Stimulated activated naive CD8-positive, alpha-beta T cell treated with anti-CD3 and anti-CD28 coated beads, Interleukin-15, amount 100 ng/mL, for 72 hours (primary cell): ENCODE measurements at regions not wholly inside any gene's neighbourhood (a gene's known extent, or its start where the extent isn't known, plus 50 kb on each side); places are given as distances from the start of the nearest gene placed in this dataset.

Source experiments
- ATAC-seq: fragments of 150-1000 bp; cut with Tn5 transposase; 2 replicates; pipeline ENCODE4 v1.10.0; 2021; ENCODE audit warnings: mild to moderate bottlenecking, moderate library complexity
- DNase-seq, 2 donors: peaks; one replicate each; pipeline ENCODE4 v3.0.0; 2021 to 2022
- H3K27ac Mint-ChIP-seq, 2 donors: one replicate each; pipeline ENCODE4 v1.8.0; 2022; ENCODE audit warnings: mild to moderate bottlenecking in 2 of 2, mixed read lengths in 2 of 2, moderate library complexity in 2 of 2
- H3K27me3 Mint-ChIP-seq: one replicate; pipeline ENCODE4 v1.8.0; 2022; ENCODE audit warnings: mixed read lengths
- H3K4me1 Mint-ChIP-seq: one replicate; pipeline ENCODE4 v1.8.0; 2022; ENCODE audit warnings: mild to moderate bottlenecking, mixed read lengths
- H3K4me3 Mint-ChIP-seq, 2 donors: one replicate each; pipeline ENCODE4 v1.8.0; 2022; ENCODE audit warnings: mild to moderate bottlenecking in 2 of 2, mixed read lengths in 2 of 2, moderate library complexity in 1 of 2
- H3K9me3 Mint-ChIP-seq, 2 donors: one replicate each; pipeline ENCODE4 v1.8.0; 2022; ENCODE audit warnings: mixed read lengths in 2 of 2

GRCh38 chr4:58935332-58935731 is 1825.1 kb upstream of the IGFBP7 start:
- ATAC-seq = no peak
- no peak for DNase-seq
- no peak overlapping the region for H3K27ac Mint-ChIP-seq
- H3K9me3 Mint-ChIP-seq = peaks cover 9 to 18% of the 10 kb centered on the region in 2 donors
- H3K4me1 Mint-ChIP-seq = no peaks in the 10 kb centered on the region
- no peaks in the 10 kb centered on the region for H3K27me3 Mint-ChIP-seq
- H3K4me3 Mint-ChIP-seq = no peak overlapping the region

GRCh38 chr4:58936436-58936835 is 1826.3 kb upstream of the IGFBP7 start:
- Mint-ChIP-seq H3K4me3 (no peak overlapping the region), H3K4me1 (no peaks in the 10 kb centered on the region), H3K27ac (no peak overlapping the region), H3K27me3 (no peaks in the 10 kb centered on the region), H3K9me3 (peaks cover 9 to 19% of the 10 kb centered on the region in 2 donors)
- no peak for ATAC-seq
- no peak for DNase-seq

GRCh38 chr4:58940167-58940566 is 1830.0 kb upstream of the IGFBP7 start:
- H3K9me3 Mint-ChIP-seq = peaks cover 12 to 20% of the 10 kb centered on the region in 2 donors
- ATAC-seq = no peak
- no peak for DNase-seq
- no peak overlapping the region for H3K4me3 Mint-ChIP-seq
- no peak overlapping the region for H3K27ac Mint-ChIP-seq
- no peaks in the 10 kb centered on the region for H3K27me3 Mint-ChIP-seq
- no peaks in the 10 kb centered on the region for H3K4me1 Mint-ChIP-seq

DNA sequence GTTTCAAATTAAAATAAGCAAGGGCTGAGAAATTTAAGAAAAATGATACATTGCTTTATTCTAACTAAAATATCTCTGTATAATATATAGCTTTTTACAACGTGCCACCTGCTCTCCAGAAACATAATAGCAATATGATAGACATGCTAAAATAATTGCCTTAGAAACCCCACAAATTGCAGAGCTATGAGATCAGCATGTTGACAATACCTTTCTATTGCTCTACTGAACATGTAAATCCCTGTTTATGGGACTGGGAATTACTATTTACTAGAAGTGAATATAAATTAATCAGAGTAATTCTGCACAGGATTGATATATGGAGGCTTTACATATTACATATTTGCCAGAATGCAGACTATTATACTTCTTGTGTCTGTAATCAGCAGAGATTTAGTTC is 1831.1 kb upstream of the IGFBP7 start:
- Mint-ChIP-seq H3K27ac (no peak overlapping the region), H3K4me3 (no peak overlapping the region), H3K9me3 (peaks cover 12 to 20% of the 10 kb centered on the region in 2 donors), H3K4me1 (no peaks in the 10 kb centered on the region), H3K27me3 (no peaks in the 10 kb centered on the region)
- DNase-seq (no peak), ATAC-seq (no peak)

DNA sequence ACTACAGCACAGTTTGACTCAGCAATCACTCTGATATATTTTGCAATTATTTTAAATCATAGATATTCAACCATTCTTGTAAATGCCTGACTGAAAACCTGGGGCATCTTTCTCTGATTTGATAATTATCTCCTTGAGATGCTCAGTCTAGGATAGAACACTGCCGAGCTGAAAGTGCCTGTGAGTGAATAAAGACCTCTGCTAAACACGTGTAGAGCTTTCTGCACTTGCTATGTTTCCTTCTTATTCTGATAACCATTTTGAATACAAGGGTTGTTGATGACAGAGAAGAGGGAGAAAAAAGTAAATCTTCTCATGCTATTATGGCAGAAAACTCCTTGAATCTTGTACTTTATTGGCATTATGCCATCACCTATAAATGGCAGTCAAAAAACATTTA is 1843.4 kb upstream of the IGFBP7 start:
- Mint-ChIP-seq H3K4me3 (no peak overlapping the region), H3K27me3 (no peaks in the 10 kb centered on the region), H3K27ac (no peak overlapping the region), H3K9me3 (peaks cover 9 to 14% of the 10 kb centered on the region in 2 donors), H3K4me1 (no peaks in the 10 kb centered on the region)
- DNase-seq (no peak), ATAC-seq (no peak)

GRCh38 chr4:58957711-58958110 is 1847.5 kb upstream of the IGFBP7 start:
- DNase-seq = no peak
- H3K27me3 Mint-ChIP-seq = no peaks in the 10 kb centered on the region

DNA sequence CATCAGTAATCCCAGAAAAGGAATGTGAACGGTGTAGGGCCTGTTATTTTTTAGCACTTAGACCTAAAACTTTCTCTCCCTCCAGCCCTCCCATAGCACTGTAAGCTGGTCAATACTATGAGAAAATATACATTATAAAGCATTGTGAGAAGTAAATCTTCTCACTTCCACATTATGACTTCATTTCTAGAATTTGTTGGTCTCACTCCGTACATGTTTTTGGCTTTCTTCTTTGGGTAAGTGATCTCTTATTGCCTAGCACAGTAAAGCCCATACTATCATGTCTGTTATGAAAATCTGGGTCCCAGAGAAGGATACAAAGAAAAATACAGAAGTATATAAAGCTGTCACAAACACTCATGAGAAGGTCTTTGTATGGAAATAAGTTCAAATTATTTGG is 1851.1 kb upstream of the IGFBP7 start:
- Mint-ChIP-seq H3K4me3 (no peak overlapping the region), H3K4me1 (no peaks in the 10 kb centered on the region), H3K27me3 (no peaks in the 10 kb centered on the region), H3K9me3 (peaks cover 8 to 10% of the 10 kb centered on the region in 2 donors), H3K27ac (no peak overlapping the region)
- no peak for DNase-seq
- ATAC-seq = no peak

More at GRCh38 chr4:58957711-58958110, 1847.5 kb upstream of the IGFBP7 start:
- no peak for ATAC-seq
- Mint-ChIP-seq H3K4me3 (no peak overlapping the region), H3K27ac (no peak overlapping the region), H3K4me1 (no peaks in the 10 kb centered on the region), H3K9me3 (peaks cover 11 to 14% of the 10 kb centered on the region in 2 donors)

DNA sequence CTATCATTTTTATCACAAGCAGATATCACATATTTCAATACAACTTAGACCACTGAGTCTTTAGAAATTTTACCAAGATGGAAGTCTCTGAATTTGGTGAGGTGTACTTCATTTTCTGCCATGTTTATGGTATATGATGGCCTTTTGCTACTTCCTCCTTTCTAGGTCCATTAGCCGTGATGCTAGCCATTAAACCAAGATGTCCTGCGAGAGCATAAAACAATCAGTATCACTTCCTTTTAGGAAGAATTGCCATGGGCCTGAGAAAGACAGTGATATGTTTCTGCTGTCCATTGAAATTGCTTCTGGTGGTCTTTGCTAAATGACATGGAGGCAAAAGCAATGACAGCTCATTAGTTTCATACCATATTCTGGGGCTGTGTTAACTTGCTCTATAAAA is 1851.7 kb upstream of the IGFBP7 start:
- no peak for DNase-seq
- H3K27ac Mint-ChIP-seq = no peak overlapping the region
- H3K9me3 Mint-ChIP-seq = peaks cover 8 to 10% of the 10 kb centered on the region in 2 donors
- no peak overlapping the region for H3K4me3 Mint-ChIP-seq
- no peak for ATAC-seq
- H3K4me1 Mint-ChIP-seq = no peaks in the 10 kb centered on the region
- H3K27me3 Mint-ChIP-seq = no peaks in the 10 kb centered on the region

- Mint-ChIP-seq H3K27me3 (no peaks in the 10 kb centered on the region), H3K9me3 (peaks cover 6 to 8% of the 10 kb centered on the region in 2 donors), H3K4me3 (no peak overlapping the region), H3K27ac (no peak overlapping the region), H3K4me1 (no peaks in the 10 kb centered on the region)
- ATAC-seq (no peak), DNase-seq (no peak)
Observed at GRCh38 chr4:58962424-58962823, 1852.2 kb upstream of the IGFBP7 start.

- peaks cover 0 to 5% of the 10 kb centered on the region in 2 donors for H3K9me3 Mint-ChIP-seq
- H3K27ac Mint-ChIP-seq = no peak overlapping the region
- H3K4me3 Mint-ChIP-seq = no peak overlapping the region
- no peak for ATAC-seq
- no peaks in the 10 kb centered on the region for H3K27me3 Mint-ChIP-seq
- no peaks in the 10 kb centered on the region for H3K4me1 Mint-ChIP-seq
- DNase-seq = no peak
Observed at GRCh38 chr4:58981828-58982227, 1871.6 kb upstream of the IGFBP7 start.

DNA sequence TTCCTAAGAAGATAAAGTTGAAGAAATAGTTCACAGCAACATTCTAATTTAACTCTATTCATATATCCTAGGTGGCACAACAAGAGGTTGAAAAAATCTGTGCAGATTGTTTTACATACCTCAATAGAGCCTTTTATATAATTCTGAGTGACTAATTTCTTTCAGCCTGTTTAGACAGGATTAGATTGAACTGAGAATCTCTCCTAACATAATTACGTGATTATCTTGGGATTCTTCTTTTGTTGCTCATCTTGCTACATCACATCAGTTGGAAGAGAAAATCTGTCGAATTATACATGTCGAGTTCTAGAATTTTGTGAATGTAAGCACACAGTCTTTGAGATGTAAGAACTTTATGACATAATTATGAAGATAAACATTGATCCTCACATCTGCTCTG is 1873.7 kb upstream of the IGFBP7 start:
- no peak for ATAC-seq
- no peaks in the 10 kb centered on the region for H3K27me3 Mint-ChIP-seq
- no peak overlapping the region for H3K27ac Mint-ChIP-seq
- H3K4me3 Mint-ChIP-seq = no peak overlapping the region
- H3K4me1 Mint-ChIP-seq = no peaks in the 10 kb centered on the region
- DNase-seq = no peak
- peaks cover 11 to 14% of the 10 kb centered on the region in 2 donors for H3K9me3 Mint-ChIP-seq

DNA sequence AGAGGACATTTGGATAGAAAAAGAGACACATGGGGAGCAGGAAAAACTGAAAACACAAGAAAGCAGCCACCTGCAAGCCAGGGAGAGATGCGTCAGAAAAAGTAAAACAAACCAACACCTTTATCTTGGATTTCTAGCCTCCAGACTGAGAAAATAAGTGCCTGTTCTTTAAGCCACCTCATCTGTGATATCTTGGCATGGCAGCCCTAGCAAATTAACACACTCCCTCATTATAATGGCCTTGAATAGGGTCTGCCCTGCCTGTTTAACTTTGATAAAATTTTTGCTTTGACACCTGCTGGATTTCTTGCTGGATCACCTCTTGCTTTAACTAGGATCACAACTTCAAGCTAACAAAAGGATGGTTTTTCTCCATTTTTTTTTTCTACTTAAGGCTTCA is 1892.0 kb upstream of the IGFBP7 start:
- Mint-ChIP-seq H3K9me3 (peaks cover 8 to 31% of the 10 kb centered on the region in 2 donors), H3K4me1 (no peaks in the 10 kb centered on the region), H3K27ac (no peak overlapping the region), H3K27me3 (no peaks in the 10 kb centered on the region), H3K4me3 (no peak overlapping the region)
- DNase-seq (no peak), ATAC-seq (no peak)

DNA sequence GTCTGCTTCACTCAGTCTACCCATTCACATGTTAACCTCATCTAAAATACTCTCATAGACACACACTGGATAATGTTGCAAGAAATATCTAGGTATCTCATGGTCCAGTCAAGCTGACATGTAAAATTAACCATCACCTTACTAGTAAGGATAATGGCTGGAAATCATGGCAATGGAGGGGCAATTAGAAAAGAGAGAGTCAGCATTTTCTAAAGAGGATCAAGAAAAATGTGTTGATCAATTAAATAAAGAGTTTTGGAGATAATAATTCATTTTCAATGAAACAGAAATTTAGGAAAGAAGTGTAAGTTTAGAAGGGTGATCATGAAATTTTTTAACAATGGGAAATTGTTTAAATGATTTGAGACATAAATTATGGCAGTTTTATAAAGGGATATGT is 1914.1 kb upstream of the IGFBP7 start:
- no peak overlapping the region for H3K27ac Mint-ChIP-seq

GRCh38 chr4:59037812-59038211 is 1927.6 kb upstream of the IGFBP7 start:
- ATAC-seq (no peak), DNase-seq (no peak)
- no peak overlapping the region for H3K27ac Mint-ChIP-seq
- no peaks in the 10 kb centered on the region for H3K4me1 Mint-ChIP-seq
- no peaks in the 10 kb centered on the region for H3K27me3 Mint-ChIP-seq
- peaks cover 1 to 6% of the 10 kb centered on the region in 2 donors for H3K9me3 Mint-ChIP-seq
- H3K4me3 Mint-ChIP-seq = no peak overlapping the region

More for the DNA sequence above, 1914.1 kb upstream of the IGFBP7 start:
- DNase-seq = no peak
- Mint-ChIP-seq H3K27me3 (no peaks in the 10 kb centered on the region), H3K4me3 (no peak overlapping the region), H3K9me3 (peaks cover 10% of the 10 kb centered on the region in 2 donors), H3K4me1 (no peaks in the 10 kb centered on the region)
- no peak for ATAC-seq

GRCh38 chr4:59039046-59039445 is 1928.9 kb upstream of the IGFBP7 start:
- DNase-seq = no peak
- Mint-ChIP-seq H3K9me3 (peaks cover 0 to 4% of the 10 kb centered on the region in 2 donors), H3K4me3 (no peak overlapping the region), H3K27ac (no peak overlapping the region), H3K4me1 (no peaks in the 10 kb centered on the region), H3K27me3 (no peaks in the 10 kb centered on the region)
- no peak for ATAC-seq

DNA sequence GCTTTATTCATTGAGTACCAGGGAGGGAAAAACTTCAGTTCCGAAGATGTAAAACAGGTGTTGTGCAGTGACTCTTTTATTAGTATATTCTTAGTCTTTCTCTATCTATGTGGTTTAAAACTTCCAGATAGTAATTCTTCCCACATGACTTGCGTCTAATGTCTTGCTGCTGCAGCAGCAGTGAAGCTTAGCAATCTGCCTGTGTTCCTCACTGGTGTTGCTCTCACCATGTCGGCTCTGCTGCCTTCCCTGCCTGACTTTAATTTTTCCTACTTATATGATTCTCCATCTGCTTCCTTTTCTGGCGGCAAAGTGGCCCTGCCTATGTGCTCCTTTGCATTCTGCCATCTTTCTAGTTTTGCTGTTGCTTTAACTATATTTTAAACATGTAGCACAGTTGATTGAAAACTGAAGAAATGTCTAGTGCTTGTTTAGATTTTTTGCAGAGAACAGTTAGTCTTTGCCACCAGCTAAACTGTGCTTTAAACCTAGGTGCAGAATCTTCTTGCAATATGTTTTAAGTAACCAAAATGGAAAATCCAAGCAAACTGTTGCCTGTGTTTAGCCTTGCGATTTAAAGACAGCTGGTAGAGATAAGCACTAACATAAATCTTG is 1934.2 kb upstream of the IGFBP7 start:
- no peaks in the 10 kb centered on the region for H3K9me3 Mint-ChIP-seq
- H3K4me3 Mint-ChIP-seq = no peak overlapping the region
- H3K27ac Mint-ChIP-seq = no peak overlapping the region
- no peaks in the 10 kb centered on the region for H3K4me1 Mint-ChIP-seq
- no peak for ATAC-seq
- no peaks in the 10 kb centered on the region for H3K27me3 Mint-ChIP-seq
- DNase-seq = no peak

DNA sequence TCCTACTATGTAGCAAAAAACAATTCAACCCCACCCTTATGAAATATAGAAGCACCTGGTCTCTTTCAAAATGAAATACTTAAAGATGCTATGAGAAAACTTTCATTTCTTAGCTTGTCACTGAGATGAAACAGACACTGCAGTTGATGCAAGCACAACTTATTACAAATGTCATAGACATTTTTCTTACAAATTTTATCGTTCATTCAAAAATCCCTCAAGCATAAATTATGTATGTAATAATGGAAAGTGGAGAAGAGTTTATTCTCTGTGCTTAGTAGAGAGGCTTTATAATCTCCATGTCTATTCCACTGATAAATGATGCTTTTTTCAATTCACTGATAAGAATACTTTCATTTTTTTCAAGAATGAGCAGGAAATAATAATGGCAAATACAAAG is 1943.9 kb upstream of the IGFBP7 start:
- H3K27me3 Mint-ChIP-seq = no peaks in the 10 kb centered on the region
- H3K27ac Mint-ChIP-seq = no peak overlapping the region
- DNase-seq (no peak), ATAC-seq (no peak)
- H3K4me1 Mint-ChIP-seq = no peaks in the 10 kb centered on the region
- H3K4me3 Mint-ChIP-seq = no peak overlapping the region
- H3K9me3 Mint-ChIP-seq = no peaks in the 10 kb centered on the region
